HG02588 (cell line): ENCODE measurements at regions not wholly inside any gene's neighbourhood (a gene's known extent, or its start where the extent isn't known, plus 50 kb on each side); places are given as distances from the start of the nearest gene placed in this dataset.

ENCODE experiments used
- ATAC-seq: cut with Tn5 transposase; IDR thresholded peaks from one replicate; pipeline ENCODE4 v1.9.1; 2021; ENCODE audit warnings: mild to moderate bottlenecking, moderate library complexity; ENCODE audit not compliant: unreplicated experiment

DNA sequence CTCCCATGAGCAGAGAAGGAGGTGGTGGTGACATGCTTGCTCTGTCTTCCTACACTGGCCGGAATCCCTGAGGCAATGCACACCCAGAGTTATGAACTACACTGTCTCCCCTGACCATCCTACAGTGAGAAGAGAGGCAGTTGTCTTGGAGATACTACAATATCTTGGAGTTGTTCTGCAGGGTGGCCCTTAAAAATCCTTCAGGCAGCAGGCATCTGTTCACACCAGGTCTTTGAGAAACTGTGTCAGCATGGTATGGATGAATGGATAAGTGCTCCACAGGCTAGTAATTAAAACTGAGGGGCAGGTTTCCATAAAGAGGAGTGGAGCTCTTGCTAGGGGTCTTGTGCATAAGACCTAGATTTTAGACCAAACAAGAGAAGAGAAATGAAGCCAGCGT, 223.7 kb upstream of the COPS8 start:
- ATAC-seq, result no peak

DNA sequence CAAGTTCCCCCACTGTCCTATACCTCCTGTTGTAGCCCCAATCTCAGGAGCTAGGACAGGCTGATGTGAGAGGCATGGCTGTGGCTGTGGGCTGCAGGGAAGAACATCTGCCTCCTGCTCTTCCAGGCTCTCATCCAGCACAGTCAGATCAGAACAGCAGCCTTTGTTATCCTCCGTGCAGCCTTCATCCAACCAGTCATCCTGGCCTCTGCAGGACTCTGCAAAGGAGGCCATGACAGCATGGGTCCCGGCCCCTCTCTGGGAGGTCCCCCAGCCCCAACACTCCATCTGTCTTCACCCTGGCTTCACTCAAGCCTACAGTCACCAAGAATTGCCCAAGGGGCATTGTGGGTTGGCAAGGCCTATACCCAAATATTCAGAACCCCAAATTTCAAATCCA, 223.2 kb upstream of the COPS8 start:
- no peak for ATAC-seq

DNA sequence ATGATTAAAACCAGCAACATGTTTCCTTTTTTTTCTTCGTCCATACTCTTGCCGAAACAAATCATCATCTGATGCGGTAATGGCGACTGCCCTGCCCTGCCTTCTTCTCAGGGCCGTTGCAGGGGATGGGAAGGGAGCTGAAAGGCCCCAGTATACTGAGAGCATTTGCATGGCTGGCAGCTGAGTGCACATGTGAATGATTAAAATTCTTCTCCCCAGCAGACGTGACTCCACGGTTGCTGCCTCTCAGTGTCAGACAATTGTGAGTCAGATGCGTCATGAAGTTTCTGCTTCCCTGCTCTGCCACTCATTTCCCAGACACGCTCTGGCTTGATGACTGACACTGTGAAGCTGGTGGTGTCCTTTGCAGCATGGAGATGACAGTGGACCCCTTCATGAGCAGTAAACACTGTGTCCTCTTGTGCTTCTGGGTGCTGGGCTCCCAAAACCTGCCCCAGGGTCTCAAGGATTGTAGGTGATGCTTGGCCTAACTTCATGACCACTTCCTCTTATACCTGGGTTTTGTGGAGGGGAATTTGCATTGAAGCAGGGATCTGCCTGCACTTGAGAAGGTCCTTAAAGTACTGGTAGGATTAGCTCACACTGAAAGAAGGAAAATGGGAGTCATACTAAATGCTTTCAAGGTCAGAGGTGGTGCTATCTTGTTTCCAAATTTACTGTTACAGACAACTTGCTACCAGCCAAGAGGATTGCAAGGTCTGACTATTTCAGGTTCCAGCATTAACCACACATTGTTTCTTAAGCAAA, 222.5 kb upstream of the COPS8 start:
- ATAC-seq, result peak; percentile 86

DNA sequence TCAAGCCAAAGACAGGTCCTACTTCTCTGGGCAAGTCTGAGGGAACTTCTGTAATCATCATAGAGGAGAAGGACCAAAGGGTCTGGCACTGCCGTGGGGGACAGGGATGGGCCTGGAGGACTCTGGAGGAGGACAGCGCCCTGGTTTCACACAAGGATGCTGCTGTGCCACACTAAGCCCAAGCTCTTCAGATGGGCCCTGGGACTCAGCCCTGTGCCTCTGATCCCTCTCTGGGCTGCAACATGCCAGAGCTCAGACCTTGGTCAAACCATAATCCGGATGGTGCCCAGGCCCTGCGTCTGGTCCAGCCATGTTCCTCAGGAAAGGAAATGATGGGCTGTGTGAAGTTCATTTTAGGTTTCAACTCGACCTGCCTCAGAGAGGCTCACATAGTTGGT, 222.0 kb upstream of the COPS8 start:
- peak; percentile 18 for ATAC-seq

DNA sequence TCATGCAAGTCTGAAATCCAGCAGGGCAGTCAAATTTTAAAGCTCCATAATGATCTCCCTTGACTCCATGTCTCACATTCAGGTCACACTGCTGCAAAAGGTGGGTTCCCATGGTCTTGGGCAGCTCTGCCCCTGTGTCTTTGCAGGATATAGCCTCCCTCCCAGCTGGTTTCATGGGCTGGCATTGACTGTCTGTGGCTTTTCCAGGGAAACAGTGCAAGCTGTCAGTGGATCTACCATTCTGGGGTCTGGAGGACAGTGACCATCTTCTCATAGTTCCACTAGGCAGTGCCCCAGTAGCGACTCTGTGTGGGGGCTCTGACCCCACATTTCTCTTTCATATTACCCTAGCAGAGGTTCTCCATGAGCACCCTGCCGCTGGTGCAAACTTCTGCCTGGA, 220.6 kb upstream of the COPS8 start:
- no peak for ATAC-seq

DNA sequence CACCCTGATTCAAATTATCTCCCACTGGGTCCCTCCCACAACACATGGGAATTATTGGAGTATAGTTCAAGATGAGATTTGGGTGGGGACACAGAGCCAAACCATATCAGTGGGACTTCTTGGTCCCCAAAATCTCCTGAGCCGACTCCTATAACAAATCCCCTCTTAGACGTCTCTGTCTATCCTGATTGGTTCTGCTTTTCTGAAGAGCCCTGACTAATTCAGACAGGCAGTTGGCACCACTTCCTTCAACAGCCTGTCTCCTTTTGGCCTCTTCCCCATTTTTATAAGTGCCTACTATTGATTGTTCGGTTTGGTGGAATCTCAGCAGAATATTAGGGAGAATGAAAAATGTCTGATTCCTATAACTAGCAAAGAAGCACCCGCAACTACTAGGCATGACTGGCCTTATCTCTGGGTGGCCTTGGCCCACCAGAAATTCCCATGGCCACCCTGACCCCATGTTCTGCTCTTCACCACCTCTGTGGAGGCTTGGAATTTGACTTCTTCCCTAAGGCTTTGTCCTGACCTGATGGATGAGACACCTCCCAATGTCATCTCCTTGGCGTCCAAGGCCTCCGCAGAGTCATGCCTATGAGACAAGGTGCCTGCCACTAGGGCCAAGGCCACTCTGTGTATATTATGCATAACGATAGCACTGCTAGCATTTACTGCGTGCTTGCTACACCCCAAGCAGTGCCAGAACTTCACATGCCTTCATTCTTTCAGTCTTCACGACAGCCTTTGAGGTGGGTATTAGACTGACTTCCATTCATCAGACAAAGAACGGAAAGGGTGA, 218.9 kb upstream of the COPS8 start:
- ATAC-seq, result no peak

DNA sequence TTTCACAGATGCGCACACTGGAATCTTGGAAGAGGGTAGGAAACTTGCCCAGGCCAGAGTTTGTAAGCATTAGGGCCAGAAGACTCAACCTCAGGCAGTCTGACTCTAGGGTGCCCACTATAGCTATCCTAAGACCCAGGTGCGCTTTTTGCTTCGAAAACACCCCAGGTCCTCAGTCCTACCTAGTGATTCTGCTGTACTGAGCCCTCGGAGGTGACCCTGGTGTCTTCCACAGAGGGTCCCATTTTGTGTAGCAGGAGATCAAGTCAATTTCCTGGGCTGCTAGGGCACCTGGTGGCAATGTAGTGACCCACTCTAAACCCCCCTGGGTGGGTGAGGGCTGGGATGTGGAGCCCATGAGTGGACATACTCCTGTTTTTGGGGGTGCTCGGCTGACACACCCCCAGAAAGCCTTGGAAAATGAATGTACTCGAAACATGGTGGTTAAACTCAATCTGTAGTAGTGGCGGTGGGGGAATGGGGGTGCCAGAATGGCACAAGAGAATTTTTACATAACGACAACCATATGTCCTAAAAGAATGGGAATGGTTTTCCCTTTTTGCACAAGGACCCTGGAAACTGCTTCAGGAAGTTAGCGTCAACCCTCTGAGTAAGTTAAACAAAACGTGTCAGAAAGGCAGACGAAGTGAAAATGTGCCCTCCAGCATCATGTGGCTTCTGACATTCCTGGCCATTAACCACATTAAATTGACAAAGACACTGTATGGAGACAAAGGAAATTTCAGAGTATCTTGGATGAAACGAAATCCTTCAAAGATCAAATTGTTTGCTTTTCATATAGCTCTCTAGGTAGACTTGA, 218.0 kb upstream of the COPS8 start:
- no peak for ATAC-seq

DNA sequence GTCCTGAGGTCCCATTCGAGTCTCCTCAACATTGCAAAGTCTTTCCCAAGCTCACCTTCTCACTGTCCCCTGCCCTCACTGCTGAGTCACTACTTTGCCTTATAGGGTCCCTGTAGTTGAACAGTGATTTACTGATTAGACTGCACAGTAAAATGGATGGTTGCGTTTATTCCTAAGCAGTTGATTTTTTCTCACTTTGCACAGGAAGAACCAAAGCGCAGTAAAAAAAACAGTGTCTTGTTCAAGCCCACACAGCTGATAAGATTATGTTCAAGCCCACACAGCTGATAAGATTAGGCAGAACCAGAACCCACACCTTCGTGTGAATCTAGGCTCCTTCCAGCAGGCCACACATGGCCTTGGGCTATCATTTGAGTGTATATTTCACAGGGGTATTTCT, 215.3 kb upstream of the COPS8 start:
- ATAC-seq, result no peak

DNA sequence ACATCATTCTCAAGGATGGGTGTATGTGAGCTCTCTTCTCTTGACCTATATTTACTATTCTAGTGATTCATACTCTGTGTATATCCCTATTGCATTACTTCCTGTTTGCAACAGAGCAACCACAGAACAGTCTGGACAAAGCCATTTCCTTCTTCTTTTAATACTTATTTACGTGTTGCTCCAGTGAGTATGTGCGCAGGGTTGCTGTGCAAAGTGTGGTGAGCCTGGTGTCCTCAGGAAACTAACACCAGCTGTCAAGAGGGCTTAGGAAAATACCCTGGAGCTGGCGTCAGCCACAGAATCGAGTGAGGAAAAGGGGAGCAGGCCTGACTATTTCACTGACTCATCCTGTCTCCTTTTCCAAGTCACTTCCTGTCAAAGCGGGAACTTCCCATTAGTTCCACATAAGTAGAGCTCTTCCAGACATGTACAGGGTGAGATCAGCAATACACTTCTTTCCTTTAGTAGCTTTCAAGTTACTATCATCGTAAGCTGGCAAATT, 214.1 kb upstream of the COPS8 start:
- no peak for ATAC-seq

DNA sequence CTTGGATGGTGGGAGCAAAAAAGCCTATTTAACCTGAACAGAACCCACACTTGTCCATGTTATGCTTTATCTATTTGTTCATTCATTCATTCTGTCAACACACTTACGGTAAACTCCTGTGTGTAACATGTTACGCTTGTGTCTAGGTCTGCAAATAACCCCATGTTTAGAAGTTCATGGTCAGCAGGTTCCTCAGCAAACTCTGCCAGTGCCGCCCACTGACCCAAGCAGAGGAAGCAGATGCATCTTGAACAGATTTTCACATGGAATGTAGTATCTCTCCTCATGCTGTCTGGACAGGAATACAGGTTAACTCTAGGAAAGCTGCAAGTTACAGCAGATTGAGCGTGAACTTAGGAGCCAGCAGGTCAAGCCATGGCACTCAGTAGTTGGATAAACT, 213.7 kb upstream of the COPS8 start:
- ATAC-seq, result no peak

DNA sequence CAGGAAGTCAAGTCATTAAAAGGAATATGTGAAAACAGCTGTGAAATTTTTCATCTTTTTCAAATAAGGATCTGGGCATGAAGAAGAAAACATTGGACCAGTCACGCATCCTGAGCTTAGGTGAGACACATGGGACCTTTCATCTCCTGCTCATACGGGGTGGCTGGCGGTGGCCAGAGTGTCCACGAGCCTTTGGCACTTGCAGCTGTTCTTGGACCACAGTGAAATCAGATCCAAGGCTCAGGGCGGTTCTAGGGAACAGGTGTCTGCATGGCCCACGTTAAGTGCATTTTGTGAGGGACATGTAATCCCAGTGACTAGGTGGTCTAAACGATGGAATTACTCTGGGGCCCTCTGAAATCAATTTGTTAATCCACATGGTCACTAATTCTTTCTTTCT, 212.7 kb upstream of the COPS8 start:
- ATAC-seq, result no peak

DNA sequence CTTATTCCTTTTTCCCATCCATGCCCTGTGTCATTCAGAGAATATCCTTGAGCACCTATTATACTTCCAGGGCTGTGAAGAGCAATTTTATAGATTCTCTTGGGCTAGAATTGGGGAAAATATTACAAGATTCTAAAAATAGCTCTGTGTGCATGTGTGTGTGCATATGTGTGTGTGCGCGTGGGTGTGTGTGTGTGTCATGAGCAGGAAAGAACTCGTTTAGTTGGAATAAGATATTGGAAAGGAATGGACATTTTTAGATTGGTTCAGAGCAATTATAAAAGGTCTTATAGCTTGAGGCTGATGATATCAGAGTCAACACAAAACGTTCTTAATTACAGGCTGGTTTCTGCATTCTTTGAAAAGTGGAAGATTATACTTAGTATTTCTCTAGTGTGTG, 212.1 kb upstream of the COPS8 start:
- no peak for ATAC-seq

DNA sequence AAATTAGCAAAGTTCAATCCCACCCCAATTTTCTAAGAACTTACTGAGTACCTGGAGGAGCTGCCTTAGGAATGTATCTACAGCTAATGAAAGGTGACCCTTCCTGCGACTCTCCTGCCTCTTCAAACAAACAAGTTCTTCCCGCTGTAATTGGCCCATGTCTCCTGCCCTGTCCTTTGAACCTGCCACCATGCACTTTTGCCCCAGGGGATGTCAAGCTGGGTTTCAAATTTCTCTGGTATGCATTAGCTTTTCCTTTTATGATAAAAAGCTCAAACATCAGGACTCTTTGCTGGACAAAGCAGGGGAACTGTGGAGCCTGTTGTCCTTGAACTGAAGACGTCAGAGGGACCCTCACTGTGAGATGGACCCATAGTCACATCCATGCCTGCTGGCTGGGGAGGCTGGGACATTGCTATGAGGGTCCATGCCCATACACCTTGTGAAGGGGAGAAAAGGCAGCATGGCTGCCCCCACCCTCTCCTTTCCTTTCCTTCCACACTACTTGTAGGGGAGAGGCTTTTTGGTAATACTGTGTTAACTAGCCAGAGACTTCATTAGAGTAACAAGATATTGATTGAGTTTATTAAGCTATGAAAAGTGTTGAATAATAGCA, 210.7 kb upstream of the COPS8 start:
- no peak for ATAC-seq

DNA sequence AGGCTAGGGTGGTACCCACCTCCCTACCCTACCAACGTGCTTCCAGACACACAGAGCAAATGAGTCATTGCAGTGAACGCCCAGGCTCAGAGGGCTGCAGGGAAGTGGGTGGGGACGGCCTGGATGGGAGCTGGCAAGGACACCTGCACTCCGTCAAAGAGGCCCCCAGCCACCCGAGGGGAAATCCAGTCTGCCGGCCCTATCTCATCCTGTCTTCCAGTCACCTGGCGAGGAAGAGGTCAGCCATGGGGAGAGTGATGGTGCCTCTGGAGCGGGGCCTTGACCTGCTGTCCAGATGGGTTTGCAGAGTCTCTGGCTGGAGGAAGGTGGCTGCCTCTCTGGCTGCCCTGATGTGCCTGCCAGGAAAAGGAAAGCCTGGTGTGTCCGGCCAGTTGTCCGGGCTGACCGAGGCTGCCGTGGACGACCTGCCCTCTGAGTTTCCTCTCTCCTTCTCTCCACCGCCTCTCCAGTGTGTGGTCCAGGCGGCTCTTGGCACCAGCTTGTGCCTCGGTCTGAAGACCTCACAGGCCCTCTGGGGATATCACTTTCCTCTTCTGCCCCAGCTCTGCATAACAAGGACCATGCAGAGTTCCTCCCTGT, 209.7 kb upstream of the COPS8 start:
- ATAC-seq, result no peak

DNA sequence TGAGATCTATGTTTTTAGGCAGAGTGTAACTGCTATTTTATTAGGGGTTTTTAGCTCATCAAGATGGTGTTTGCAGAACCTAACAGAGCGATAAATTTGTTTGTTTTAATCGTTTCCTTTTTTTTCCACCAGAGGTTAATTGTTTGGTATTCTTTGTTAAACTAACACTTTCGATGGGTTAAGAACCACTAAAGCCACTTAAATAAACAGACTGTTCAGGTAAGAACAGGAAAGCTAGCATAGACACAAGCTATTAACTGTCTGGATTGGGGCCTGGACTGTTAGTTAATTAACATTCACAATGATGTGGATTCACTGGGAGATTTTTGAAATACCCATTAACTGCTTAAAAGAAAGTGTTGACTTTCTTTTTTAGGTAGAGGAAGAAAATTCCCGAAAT, 209.0 kb upstream of the COPS8 start:
- ATAC-seq, result no peak

DNA sequence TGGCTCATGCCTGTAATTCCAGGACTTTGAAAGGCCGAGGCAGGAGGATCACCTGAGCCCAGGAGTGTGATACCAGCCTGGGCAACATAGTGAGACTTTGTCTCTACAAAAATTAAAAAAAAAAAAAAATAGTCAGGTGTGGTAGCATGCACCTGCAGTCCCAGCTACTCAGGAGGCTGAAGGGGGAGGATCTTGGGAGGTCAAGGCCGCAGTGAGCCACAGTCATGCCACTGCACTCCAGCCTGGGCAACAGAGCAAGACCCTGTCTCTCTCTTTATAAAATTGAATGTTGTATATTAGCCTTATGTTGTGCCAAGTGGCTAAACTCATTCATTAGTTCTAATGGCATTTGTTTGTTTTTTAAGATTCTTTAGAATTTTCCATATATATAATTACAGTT, 207.7 kb upstream of the COPS8 start:
- ATAC-seq, result no peak

DNA sequence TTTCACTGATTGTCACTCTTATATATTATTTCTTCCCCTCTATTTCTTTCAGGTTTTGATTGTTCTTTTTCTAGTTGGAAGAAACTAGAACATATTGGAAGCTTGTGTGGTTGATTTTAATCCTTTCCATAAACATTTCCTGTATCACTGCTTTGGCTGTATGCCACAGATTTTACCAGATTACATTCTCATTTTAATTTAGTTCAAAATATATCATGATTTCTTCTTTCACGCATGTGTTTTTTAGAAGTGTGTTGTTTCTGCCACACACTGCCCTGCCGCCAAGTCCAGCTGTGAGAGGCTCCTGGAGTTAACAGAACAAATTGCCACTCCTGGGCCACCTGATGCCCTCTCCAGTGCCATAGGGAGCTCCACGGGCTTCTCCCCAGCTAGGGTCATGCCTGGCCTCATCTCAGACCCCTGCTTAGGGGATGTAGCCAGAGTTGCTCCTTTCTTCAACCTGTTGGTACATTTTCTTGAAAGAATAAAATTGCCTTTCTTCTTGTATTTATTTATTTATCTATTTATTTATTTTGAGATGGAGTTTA, 206.2 kb upstream of the COPS8 start:
- ATAC-seq, result no peak

DNA sequence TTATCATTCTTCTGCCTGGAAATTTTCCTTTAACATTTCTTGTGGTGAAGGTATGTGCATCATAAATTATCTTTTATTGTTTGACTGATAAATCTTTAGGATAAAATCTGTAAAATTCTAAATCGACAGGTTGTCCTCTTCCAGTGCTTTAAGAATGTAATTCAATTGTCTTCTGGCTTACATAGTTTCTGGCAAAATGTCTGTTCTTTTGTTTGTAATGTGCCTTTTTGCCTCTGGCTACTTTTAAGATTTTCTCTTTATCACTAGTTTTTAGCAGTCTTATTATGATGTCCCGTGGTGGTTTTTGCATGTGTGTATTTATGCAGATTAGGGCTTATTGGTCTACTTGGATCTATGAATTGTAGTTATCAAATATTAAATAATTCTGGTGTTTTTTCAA, 203.6 kb upstream of the COPS8 start:
- ATAC-seq, result no peak

DNA sequence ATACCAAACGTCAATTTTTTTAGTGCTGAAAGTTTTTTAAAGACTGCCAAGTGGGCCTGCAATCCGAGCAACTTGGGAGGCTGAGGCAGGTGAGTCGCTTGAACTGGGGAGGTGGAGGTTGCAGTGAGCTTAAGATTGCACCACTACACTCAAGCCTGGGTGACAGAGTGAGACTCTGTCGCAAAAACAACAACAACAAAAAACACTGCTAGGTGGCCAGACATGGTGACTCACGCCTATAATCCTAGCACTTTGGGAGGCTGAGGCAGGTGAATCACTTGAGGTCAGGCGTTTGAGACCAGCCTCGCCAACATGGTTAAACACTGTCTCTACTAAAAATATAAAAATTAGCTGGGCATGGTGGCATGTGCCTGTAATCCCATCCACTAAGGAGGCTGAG, 202.8 kb upstream of the COPS8 start:
- no peak for ATAC-seq

DNA sequence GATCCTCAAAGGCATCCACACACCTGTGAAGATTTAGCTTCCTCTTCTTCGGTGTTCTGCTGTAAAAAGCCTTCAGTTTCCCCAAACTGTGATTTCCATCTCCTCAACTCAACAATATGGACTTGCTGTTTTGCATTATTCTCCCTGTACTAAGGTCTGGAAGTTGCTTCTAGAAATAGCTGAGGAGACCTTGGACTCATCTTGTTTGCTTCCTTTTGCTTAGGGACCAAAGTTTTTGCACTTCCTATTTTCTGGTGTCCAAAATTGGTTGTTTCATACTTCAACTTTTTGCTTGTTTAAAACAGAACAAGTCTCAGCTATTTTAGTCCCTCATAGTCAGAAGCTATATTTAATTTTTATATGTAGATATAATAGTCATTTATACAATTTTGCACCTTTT, 201.9 kb upstream of the COPS8 start:
- ATAC-seq, result no peak
